ENCODE measurements at regions not wholly inside any gene's neighbourhood (a gene's known extent, or its start where the extent isn't known, plus 50 kb on each side); places are given as distances from the start of the nearest gene placed in this dataset.
A peak's percentile ranks its signal among the peaks of the same experiment; 100 is the strongest.

- Histone ChIP-seq H2BK120ac (ENCODE audit: low read depth, low read length) (no peak overlapping the region), H2AFZ (ENCODE audit: low read depth, low read length) (no peak overlapping the region), H3K23ac (ENCODE audit: low read length in 2 of 2) (no peak overlapping the region), H3K79me1 (replicated peaks; ENCODE audit: low read length, poor library complexity, severe bottlenecking) (no peaks in the 10 kb centered on the region), H3K9me3 (ENCODE audit: control insufficient read depth, low read length) (peaks cover 6% of the 10 kb centered on the region), H3K4me3 (ENCODE audit: insufficient read depth in 1 of 2, low read depth in 1 of 2, low read length in 2 of 2) (no peak overlapping the region), H3K4ac (ENCODE audit: low read depth in 1 of 2, low read length in 2 of 2) (no peak overlapping the region), H3K4me1 (ENCODE audit: control insufficient read depth, insufficient read depth, low read depth, low read length) (no peaks in the 10 kb centered on the region), H3K36me3 (ENCODE audit: control insufficient read depth in 1 of 2, insufficient read depth in 2 of 2, low read depth in 1 of 2, low read length in 2 of 2) (no peaks in the 10 kb centered on the region), H4K8ac (ENCODE audit: low read length) (no peak overlapping the region), H2AK5ac (ENCODE audit: low read length, severe bottlenecking) (no peak overlapping the region), H3K18ac (ENCODE audit: low read depth in 1 of 2, low read length in 2 of 2) (no peak overlapping the region), H2BK15ac (ENCODE audit: low read depth, poor library complexity, severe bottlenecking) (no peak overlapping the region), H2BK12ac (ENCODE audit: low read length in 2 of 2) (no peak overlapping the region), H3K4me2 (ENCODE audit: low read length, poor library complexity, severe bottlenecking) (no peak overlapping the region), H2BK5ac (ENCODE audit: low read depth, low read length, poor library complexity, severe bottlenecking) (no peak overlapping the region), H3K27ac (ENCODE audit: low read length, poor library complexity, severe bottlenecking) (no peak overlapping the region), H3K9ac (ENCODE audit: low read length) (no peak overlapping the region), H3K14ac (ENCODE audit: low read length in 2 of 2) (no peak overlapping the region), H4K91ac (ENCODE audit: low read length) (no peak overlapping the region), H3K27me3 (ENCODE audit: control insufficient read depth in 1 of 2, insufficient read depth in 1 of 2, low read length in 2 of 2) (no peaks in the 10 kb centered on the region)
- WGBS, result 49% methylated on average over 2 of the region's 2 CpGs
- no peak for DNase-seq
Observed at GRCh38 chr12:82537436-82537835, 149.3 kb upstream of the TMTC2 start.

DNA sequence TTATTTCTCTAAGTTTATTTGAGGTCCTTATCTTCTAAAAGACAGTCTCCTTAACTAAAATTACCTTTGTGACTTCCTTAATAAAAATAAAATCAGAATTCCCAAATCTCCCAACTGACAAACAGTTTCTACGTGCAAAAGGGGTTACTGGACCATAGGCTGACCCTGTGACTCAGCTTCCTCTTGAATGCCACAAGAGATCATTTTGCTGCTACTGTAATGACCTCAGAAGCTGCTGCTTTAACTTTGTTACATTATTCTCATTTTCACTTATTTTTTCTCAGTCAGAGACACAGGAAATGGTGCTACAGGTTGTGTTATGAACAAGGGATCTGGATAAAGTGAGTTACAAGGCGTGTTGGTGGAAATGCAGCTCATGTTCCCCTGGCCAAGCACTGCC is 132.2 kb upstream of the TMTC2 start:
- Histone ChIP-seq H3K4me1 (ENCODE audit: control insufficient read depth, insufficient read depth, low read depth, low read length) (peaks cover 2% of the 10 kb centered on the region), H3K27me3 (ENCODE audit: control insufficient read depth in 1 of 2, insufficient read depth in 1 of 2, low read length in 2 of 2) (no peaks in the 10 kb centered on the region), H3K23ac (ENCODE audit: low read length in 2 of 2) (no peak overlapping the region), H3K14ac (ENCODE audit: low read length in 2 of 2) (no peak overlapping the region), H3K9ac (ENCODE audit: low read length) (no peak overlapping the region), H3K36me3 (ENCODE audit: control insufficient read depth in 1 of 2, insufficient read depth in 2 of 2, low read depth in 1 of 2, low read length in 2 of 2) (no peaks in the 10 kb centered on the region), H3K79me1 (replicated peaks; ENCODE audit: low read length, poor library complexity, severe bottlenecking) (no peaks in the 10 kb centered on the region), H3K4me2 (ENCODE audit: low read length, poor library complexity, severe bottlenecking) (no peak overlapping the region), H2BK120ac (ENCODE audit: low read depth, low read length) (no peak overlapping the region), H4K8ac (ENCODE audit: low read length) (no peak overlapping the region), H3K27ac (ENCODE audit: low read length, poor library complexity, severe bottlenecking) (peak overlapping the region; percentile 37), H2BK5ac (ENCODE audit: low read depth, low read length, poor library complexity, severe bottlenecking) (no peak overlapping the region), H3K18ac (ENCODE audit: low read depth in 1 of 2, low read length in 2 of 2) (no peak overlapping the region), H3K4me3 (ENCODE audit: insufficient read depth in 1 of 2, low read depth in 1 of 2, low read length in 2 of 2) (no peak overlapping the region), H3K4ac (ENCODE audit: low read depth in 1 of 2, low read length in 2 of 2) (no peak overlapping the region), H3K9me3 (ENCODE audit: control insufficient read depth, low read length) (peaks cover 5% of the 10 kb centered on the region), H2AK5ac (ENCODE audit: low read length, severe bottlenecking) (no peak overlapping the region), H4K91ac (ENCODE audit: low read length) (no peak overlapping the region), H2BK15ac (ENCODE audit: low read depth, poor library complexity, severe bottlenecking) (no peak overlapping the region), H2AFZ (ENCODE audit: low read depth, low read length) (no peak overlapping the region), H2BK12ac (ENCODE audit: low read length in 2 of 2) (no peak overlapping the region)
- no peak for DNase-seq
- WGBS, result 44% methylated on average over 2 of the region's 2 CpGs

- Histone ChIP-seq H3K4ac (ENCODE audit: low read depth in 1 of 2, low read length in 2 of 2) (no peak overlapping the region), H2AFZ (ENCODE audit: low read depth, low read length) (no peak overlapping the region), H3K36me3 (ENCODE audit: control insufficient read depth in 1 of 2, insufficient read depth in 2 of 2, low read depth in 1 of 2, low read length in 2 of 2) (no peaks in the 10 kb centered on the region), H3K23ac (ENCODE audit: low read length in 2 of 2) (no peak overlapping the region), H3K9ac (ENCODE audit: low read length) (no peak overlapping the region), H2BK5ac (ENCODE audit: low read depth, low read length, poor library complexity, severe bottlenecking) (no peak overlapping the region), H3K4me3 (ENCODE audit: insufficient read depth in 1 of 2, low read depth in 1 of 2, low read length in 2 of 2) (no peak overlapping the region), H3K14ac (ENCODE audit: low read length in 2 of 2) (no peak overlapping the region), H4K91ac (ENCODE audit: low read length) (no peak overlapping the region), H3K18ac (ENCODE audit: low read depth in 1 of 2, low read length in 2 of 2) (no peak overlapping the region), H3K27me3 (ENCODE audit: control insufficient read depth in 1 of 2, insufficient read depth in 1 of 2, low read length in 2 of 2) (no peaks in the 10 kb centered on the region), H3K27ac (ENCODE audit: low read length, poor library complexity, severe bottlenecking) (no peak overlapping the region), H2AK5ac (ENCODE audit: low read length, severe bottlenecking) (no peak overlapping the region), H3K9me3 (ENCODE audit: control insufficient read depth, low read length) (peaks cover 5% of the 10 kb centered on the region), H3K4me1 (ENCODE audit: control insufficient read depth, insufficient read depth, low read depth, low read length) (peaks cover 2% of the 10 kb centered on the region), H2BK12ac (ENCODE audit: low read length in 2 of 2) (no peak overlapping the region), H3K79me1 (replicated peaks; ENCODE audit: low read length, poor library complexity, severe bottlenecking) (no peaks in the 10 kb centered on the region), H3K4me2 (ENCODE audit: low read length, poor library complexity, severe bottlenecking) (no peak overlapping the region), H2BK120ac (ENCODE audit: low read depth, low read length) (no peak overlapping the region), H2BK15ac (ENCODE audit: low read depth, poor library complexity, severe bottlenecking) (no peak overlapping the region), H4K8ac (ENCODE audit: low read length) (no peak overlapping the region)
- DNase-seq, result no peak
- no CpG with 5 or more reads among the region's 1 CpG for WGBS
Observed at GRCh38 chr12:82555699-82556098, 131.0 kb upstream of the TMTC2 start.

DNA sequence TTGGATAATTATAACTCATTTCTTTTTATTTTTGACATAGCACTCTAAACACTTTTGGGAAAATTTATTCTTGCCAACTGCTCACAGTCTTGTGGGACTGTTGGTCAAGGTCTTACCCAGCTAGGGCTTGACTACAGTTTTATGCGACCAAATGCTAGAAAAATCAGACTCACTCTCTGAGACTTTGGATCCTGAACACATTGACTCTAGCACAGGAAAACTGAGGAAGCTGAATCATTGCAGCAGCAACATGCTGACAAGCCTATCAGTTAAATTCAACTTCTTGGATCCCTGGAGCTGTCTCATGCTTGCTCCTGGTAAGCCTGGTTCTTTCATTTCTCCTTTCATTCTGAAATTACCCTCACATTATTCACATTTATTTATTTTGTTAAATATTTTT is 120.7 kb upstream of the TMTC2 start:
- WGBS, result 94% methylated on average over 1 of the region's 1 CpG
- Histone ChIP-seq H4K8ac (ENCODE audit: low read length) (no peak overlapping the region), H3K9ac (ENCODE audit: low read length) (no peak overlapping the region), H3K79me1 (replicated peaks; ENCODE audit: low read length, poor library complexity, severe bottlenecking) (no peaks in the 10 kb centered on the region), H2AK5ac (ENCODE audit: low read length, severe bottlenecking) (no peak overlapping the region), H2AFZ (ENCODE audit: low read depth, low read length) (no peak overlapping the region), H3K4me2 (ENCODE audit: low read length, poor library complexity, severe bottlenecking) (no peak overlapping the region), H3K27me3 (ENCODE audit: control insufficient read depth in 1 of 2, insufficient read depth in 1 of 2, low read length in 2 of 2) (no peaks in the 10 kb centered on the region), H3K18ac (ENCODE audit: low read depth in 1 of 2, low read length in 2 of 2) (no peak overlapping the region), H3K9me3 (ENCODE audit: control insufficient read depth, low read length) (no peaks in the 10 kb centered on the region), H3K27ac (ENCODE audit: low read length, poor library complexity, severe bottlenecking) (no peak overlapping the region), H4K91ac (ENCODE audit: low read length) (no peak overlapping the region), H2BK120ac (ENCODE audit: low read depth, low read length) (no peak overlapping the region), H3K4me1 (ENCODE audit: control insufficient read depth, insufficient read depth, low read depth, low read length) (no peaks in the 10 kb centered on the region), H3K4me3 (ENCODE audit: insufficient read depth in 1 of 2, low read depth in 1 of 2, low read length in 2 of 2) (no peak overlapping the region), H2BK15ac (ENCODE audit: low read depth, poor library complexity, severe bottlenecking) (no peak overlapping the region), H2BK12ac (ENCODE audit: low read length in 2 of 2) (no peak overlapping the region), H3K14ac (ENCODE audit: low read length in 2 of 2) (no peak overlapping the region), H3K36me3 (ENCODE audit: control insufficient read depth in 1 of 2, insufficient read depth in 2 of 2, low read depth in 1 of 2, low read length in 2 of 2) (no peaks in the 10 kb centered on the region), H3K4ac (ENCODE audit: low read depth in 1 of 2, low read length in 2 of 2) (no peak overlapping the region), H3K23ac (ENCODE audit: low read length in 2 of 2) (no peak overlapping the region), H2BK5ac (ENCODE audit: low read depth, low read length, poor library complexity, severe bottlenecking) (no peak overlapping the region)
- no peak for DNase-seq

All from mesenchymal stem cell (in vitro differentiated cells and primary cell).